Lower lobe of right lung (tissue), 2 donors: ENCODE measurements at regions not wholly inside any gene's neighbourhood (a gene's known extent, or its start where the extent isn't known, plus 50 kb on each side); places are given as distances from the start of the nearest gene placed in this dataset.

Experiments
- ATAC-seq, 2 donors: fragments of 200-7000 bp; cut with Tn5 transposase; one replicate each; pipeline ENCODE4 v1.9.1; 2020 to 2022; ENCODE audit warnings: mild to moderate bottlenecking in 2 of 2, moderate library complexity in 2 of 2
- DNase-seq: peaks from one replicate; pipeline ENCODE4 v3.0.0-alpha.2; 2020
- H3K27ac ChIP-seq: fragments of 200-600 bp; one replicate; pipeline ENCODE4 v1.8.0; 2022
- H3K27me3 ChIP-seq: fragments of 200-600 bp; one replicate; pipeline ENCODE4 v1.8.0; 2022; ENCODE audit warnings: low read depth
- H3K36me3 ChIP-seq: fragments of 200-600 bp; one replicate; pipeline ENCODE4 v1.8.0; 2022; ENCODE audit warnings: mild to moderate bottlenecking
- H3K4me1 ChIP-seq: fragments of 200-600 bp; one replicate; pipeline ENCODE4 v1.8.0; 2022
- H3K4me3 ChIP-seq: fragments of 200-600 bp; one replicate; pipeline ENCODE4 v1.8.0; 2022; ENCODE audit warnings: mild to moderate bottlenecking
- H3K9me3 ChIP-seq: fragments of 200-600 bp; one replicate; pipeline ENCODE4 v1.8.0; 2022
- intact Hi-C: fragments of 100-400 bp; cut with DNase I; formaldehyde crosslinking; loops from one replicate; pipeline ENCODE4 v1.11.0; 2022
- TF ChIP-seq, protein P1 (sequence below): fragments of 200-600 bp; IDR thresholded peaks from one replicate; pipeline ENCODE4 v1.8.0; 2022; ENCODE audit warnings: antibody characterized with exemption, mild to moderate bottlenecking
- donor health status: DM: no; HTN: yes; CAD: no; lungs with severe emphysema.

DNA sequence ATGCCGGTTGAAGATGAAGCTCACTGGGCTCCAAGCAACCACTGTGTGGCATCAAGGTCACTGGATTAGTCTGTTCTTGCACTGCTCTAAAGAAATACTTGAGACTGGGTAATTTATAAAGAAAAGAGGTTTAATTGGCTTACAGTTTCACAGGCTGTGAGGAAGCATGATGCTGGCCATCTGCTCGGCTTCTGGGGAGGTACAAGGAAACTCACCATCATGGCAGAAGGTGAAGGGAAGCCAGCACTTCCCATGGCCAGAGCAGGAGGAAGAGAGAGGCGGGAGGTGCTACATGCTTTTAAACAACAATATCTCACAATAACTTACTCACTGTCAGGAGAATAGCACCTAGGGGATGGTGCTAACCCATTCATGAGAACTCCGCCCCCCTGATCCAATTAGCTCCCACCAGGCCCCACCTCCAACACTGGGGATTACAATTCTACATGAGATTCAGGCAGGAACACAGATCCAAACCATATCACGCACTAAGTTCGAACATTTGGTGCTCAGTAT lies 109.7 kb upstream of the MGAT5 start:
- ATAC-seq (no peak), DNase-seq (no peak)
- Histone ChIP-seq H3K27me3 (no peaks in the 10 kb centered on the region), H3K4me3 (no peak overlapping the region), H3K27ac (no peak overlapping the region), H3K4me1 (peaks cover 28% of the 10 kb centered on the region), H3K9me3 (no peaks in the 10 kb centered on the region), H3K36me3 (no peaks in the 10 kb centered on the region)
- intact Hi-C loops = no loop called here
- TF ChIP-seq, protein P1, sequence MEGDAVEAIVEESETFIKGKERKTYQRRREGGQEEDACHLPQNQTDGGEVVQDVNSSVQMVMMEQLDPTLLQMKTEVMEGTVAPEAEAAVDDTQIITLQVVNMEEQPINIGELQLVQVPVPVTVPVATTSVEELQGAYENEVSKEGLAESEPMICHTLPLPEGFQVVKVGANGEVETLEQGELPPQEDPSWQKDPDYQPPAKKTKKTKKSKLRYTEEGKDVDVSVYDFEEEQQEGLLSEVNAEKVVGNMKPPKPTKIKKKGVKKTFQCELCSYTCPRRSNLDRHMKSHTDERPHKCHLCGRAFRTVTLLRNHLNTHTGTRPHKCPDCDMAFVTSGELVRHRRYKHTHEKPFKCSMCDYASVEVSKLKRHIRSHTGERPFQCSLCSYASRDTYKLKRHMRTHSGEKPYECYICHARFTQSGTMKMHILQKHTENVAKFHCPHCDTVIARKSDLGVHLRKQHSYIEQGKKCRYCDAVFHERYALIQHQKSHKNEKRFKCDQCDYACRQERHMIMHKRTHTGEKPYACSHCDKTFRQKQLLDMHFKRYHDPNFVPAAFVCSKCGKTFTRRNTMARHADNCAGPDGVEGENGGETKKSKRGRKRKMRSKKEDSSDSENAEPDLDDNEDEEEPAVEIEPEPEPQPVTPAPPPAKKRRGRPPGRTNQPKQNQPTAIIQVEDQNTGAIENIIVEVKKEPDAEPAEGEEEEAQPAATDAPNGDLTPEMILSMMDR = no peak

DNA sequence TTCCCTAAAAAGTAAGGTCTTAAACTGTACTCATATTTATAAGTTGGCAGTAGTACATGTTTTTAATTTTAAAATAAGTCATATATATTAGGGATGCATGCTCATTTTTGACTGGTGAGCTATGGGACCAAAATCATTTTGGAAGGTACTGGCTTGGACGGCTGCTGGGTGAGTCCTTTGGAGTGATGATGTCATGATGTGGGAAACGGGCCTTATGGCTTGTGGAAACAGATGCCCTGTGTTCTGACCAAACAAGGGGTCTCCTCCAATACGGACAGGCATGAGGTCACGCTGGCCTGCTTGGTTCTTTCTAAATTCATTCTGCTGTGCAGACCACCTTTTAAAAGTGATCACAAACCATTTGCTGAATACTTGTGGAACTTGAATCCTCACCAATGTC lies 109.2 kb upstream of the MGAT5 start:
- Histone ChIP-seq H3K4me3 (no peak overlapping the region), H3K36me3 (no peaks in the 10 kb centered on the region), H3K27me3 (no peaks in the 10 kb centered on the region), H3K9me3 (no peaks in the 10 kb centered on the region), H3K27ac (no peak overlapping the region), H3K4me1 (peaks cover 23% of the 10 kb centered on the region)
- ATAC-seq (no peak), DNase-seq (no peak)
- TF ChIP-seq, protein P1 = no peak
- intact Hi-C loops = no loop called here

DNA sequence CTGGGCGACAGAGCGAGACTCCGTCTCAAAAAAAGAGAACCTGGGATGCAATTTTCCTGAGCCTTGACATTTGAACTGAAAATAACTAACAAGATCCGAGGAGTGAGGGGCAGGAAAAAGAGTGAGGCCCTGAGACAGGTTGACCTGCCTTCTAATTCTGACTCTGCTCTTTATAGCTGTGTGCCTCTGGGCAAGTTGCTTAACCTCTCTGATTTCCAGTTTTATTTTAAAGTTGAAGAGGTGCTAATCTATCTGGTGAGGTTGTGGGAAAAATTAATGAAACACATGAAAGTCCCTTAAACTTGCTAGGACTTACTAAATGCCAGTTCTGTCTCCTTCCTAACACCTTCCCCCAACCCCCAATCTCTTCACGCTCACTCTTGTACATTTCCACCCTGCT lies 108.4 kb upstream of the MGAT5 start:
- Histone ChIP-seq H3K4me1 (peaks cover 14% of the 10 kb centered on the region), H3K4me3 (no peak overlapping the region), H3K36me3 (no peaks in the 10 kb centered on the region), H3K27ac (no peak overlapping the region), H3K9me3 (no peaks in the 10 kb centered on the region), H3K27me3 (no peaks in the 10 kb centered on the region)
- TF ChIP-seq, protein P1 = no peak
- no peak for ATAC-seq
- DNase-seq = no peak
- intact Hi-C loops = no loop called here

DNA sequence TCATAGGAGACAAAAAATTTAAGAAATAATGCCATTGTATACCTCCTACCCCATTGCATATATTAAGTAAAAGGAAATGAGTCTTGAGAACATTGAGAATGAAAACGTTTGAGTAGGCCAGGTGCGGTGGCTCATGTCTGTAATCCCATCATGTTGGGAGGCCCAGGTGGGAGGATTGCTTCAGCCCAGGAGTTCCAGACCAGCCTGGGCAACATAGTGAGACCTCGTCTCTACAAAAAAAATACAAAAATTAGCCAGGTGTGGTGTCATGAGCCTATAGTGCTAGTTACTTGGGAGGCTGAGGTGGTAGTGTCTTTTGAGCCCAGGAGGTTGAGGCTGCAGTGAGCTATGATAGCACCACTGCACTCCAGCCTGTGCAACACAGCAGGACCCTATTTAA lies 107.7 kb upstream of the MGAT5 start:
- intact Hi-C loops = no loop called here
- Histone ChIP-seq H3K4me1 (peaks cover 8% of the 10 kb centered on the region), H3K27me3 (no peaks in the 10 kb centered on the region), H3K27ac (no peak overlapping the region), H3K36me3 (no peaks in the 10 kb centered on the region), H3K4me3 (no peak overlapping the region), H3K9me3 (no peaks in the 10 kb centered on the region)
- no peak for DNase-seq
- no peak for ATAC-seq
- TF ChIP-seq, protein P1 = no peak

DNA sequence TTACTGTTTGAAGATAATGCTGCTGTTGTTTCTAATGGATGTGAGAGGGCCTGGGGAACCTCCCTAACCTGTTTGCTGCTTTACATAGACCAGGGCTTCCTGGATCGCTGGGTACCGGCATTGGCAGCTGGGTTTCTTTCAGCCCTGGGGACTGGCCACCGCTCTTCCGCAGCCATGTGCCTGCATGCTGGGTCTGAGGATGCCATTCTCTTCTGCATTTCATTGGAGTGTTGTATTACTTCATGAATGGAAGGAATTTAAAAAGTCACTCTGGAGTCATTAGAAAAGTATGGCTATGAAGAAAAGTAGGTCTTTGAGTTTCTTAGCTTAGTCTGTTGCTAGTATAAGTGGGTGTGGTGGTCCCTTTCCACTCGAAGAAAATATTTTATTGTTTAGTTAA lies 107.3 kb upstream of the MGAT5 start:
- no peak for ATAC-seq
- no peaks in the 10 kb centered on the region for H3K27me3 ChIP-seq
- DNase-seq = no peak
- no peak overlapping the region for H3K4me3 ChIP-seq
- no peak overlapping the region for H3K27ac ChIP-seq
- peaks cover 6% of the 10 kb centered on the region for H3K4me1 ChIP-seq
- no peaks in the 10 kb centered on the region for H3K9me3 ChIP-seq
- TF ChIP-seq, protein P1 = no peak
- no peaks in the 10 kb centered on the region for H3K36me3 ChIP-seq
- intact Hi-C loops = no loop called here

- H3K9me3 ChIP-seq = no peaks in the 10 kb centered on the region
- no peaks in the 10 kb centered on the region for H3K27me3 ChIP-seq
- TF ChIP-seq, protein P1 = no peak
- intact Hi-C loops = no loop called here
- no peak overlapping the region for H3K27ac ChIP-seq
- ATAC-seq = no peak
- H3K36me3 ChIP-seq = no peaks in the 10 kb centered on the region
- H3K4me1 ChIP-seq = no peaks in the 10 kb centered on the region
- no peak for DNase-seq
- no peak overlapping the region for H3K4me3 ChIP-seq
Observed at GRCh38 chr2:134148172-134148571, 105.7 kb upstream of the MGAT5 start.
